ENCODE measurements at regions not wholly inside any gene's neighbourhood (a gene's known extent, or its start where the extent isn't known, plus 50 kb on each side); places are given as distances from the start of the nearest gene placed in this dataset.

DNA sequence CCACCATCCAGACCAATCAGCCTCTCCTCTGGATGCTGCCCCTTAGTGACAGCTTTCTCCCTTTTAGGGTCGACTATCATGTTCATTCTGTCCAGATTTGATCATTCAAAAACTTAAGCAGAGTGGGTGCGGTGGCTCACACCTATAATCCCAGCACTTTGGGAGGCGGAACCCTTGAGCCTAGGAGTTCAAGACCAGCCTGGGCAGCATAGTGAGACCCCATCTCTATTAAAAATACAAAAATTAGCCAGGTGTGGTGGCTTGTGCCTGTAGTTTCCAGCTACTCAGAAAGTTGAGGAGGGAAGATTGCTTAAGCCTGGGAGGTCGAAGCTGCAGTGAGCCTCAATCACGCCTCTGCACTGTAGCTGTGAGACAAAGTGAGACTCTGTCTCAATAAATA is 68.3 kb upstream of the ZCCHC2 start:
- H3K9me3 ChIP-seq, result no peaks in the 10 kb centered on the region
- peaks cover 4 to 45% of the 10 kb centered on the region in 2 donors for H3K4me1 ChIP-seq
- no peak for TF ChIP-seq CTCF (IDR thresholded peaks at IDR 0.05)
- DNase-seq (no peak), ATAC-seq (no peak)
- no peaks in the 10 kb centered on the region for H3K36me3 ChIP-seq
- no peak overlapping the region for H3K4me3 ChIP-seq
- H3K27ac ChIP-seq, result no peak overlapping the region
- intact Hi-C loops (cut with DNase I), result no loop called here
- no peaks in the 10 kb centered on the region for H3K27me3 ChIP-seq

DNA sequence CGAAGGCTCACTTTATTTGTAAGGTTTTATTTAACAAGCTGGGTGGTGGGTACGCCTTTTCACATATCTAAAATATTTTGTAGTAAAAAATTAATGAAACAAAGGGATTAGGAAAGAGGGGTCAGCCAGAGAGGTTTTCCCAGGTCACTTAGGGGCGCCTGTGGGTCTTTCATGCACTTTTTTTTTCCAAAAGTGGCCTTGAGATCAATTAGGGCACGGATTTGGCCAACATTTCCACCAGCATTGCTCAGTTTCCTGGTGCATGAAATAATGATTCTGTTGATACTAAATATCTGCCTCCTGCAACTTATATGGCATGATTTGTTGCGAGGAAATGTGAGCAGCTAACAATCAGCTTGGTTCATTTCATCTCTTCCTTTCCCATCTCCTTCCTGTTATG is 67.6 kb upstream of the ZCCHC2 start:
- DNase-seq (no peak), ATAC-seq (no peak)
- no peak for TF ChIP-seq CTCF (IDR thresholded peaks at IDR 0.05)
- intact Hi-C loops (cut with DNase I), result no loop called here
- no peak overlapping the region for H3K27ac ChIP-seq
- no peaks in the 10 kb centered on the region for H3K27me3 ChIP-seq
- peaks cover 4 to 41% of the 10 kb centered on the region in 2 donors for H3K4me1 ChIP-seq
- no peaks in the 10 kb centered on the region for H3K9me3 ChIP-seq
- H3K36me3 ChIP-seq, result no peaks in the 10 kb centered on the region
- H3K4me3 ChIP-seq, result no peak overlapping the region

DNA sequence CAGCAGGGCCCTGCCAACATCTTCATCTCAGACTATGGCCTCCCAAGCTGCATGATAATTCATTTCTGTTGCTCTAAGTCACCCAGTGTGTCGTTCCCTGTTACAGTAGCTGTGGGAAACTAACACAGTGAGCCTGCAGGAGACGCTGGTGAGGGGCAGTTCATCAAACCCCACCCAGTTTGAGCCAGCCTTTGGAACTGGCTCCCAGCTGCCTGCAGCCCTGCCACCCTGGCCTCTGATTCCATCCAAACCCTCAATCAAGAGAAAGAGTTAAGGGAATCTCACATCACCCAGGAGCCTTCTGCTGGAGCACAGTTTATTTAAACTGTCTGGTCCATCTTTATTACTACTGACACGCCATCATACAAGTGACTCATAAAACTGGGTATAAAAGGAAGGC is 64.9 kb upstream of the ZCCHC2 start:
- H3K36me3 ChIP-seq, result no peaks in the 10 kb centered on the region
- intact Hi-C loops (cut with DNase I), result no loop called here
- ATAC-seq, result no peak

GRCh38 chr18:62458346-62458745 is 64.5 kb upstream of the ZCCHC2 start:
- ATAC-seq (no peak), DNase-seq (no peak)
- no peak for TF ChIP-seq CTCF (IDR thresholded peaks at IDR 0.05)
- Histone ChIP-seq H3K27ac (no peak overlapping the region), H3K27me3 (no peaks in the 10 kb centered on the region), H3K4me3 (no peak overlapping the region), H3K9me3 (no peaks in the 10 kb centered on the region), H3K36me3 (no peaks in the 10 kb centered on the region), H3K4me1 (peaks cover 0 to 26% of the 10 kb centered on the region in 2 donors)
- intact Hi-C loops (cut with DNase I), result no loop called here

More for the DNA sequence above, 64.9 kb upstream of the ZCCHC2 start:
- peaks cover 0 to 30% of the 10 kb centered on the region in 2 donors for H3K4me1 ChIP-seq
- no peak for TF ChIP-seq CTCF (IDR thresholded peaks at IDR 0.05)
- H3K27ac ChIP-seq, result no peak overlapping the region
- no peaks in the 10 kb centered on the region for H3K27me3 ChIP-seq
- H3K4me3 ChIP-seq, result no peak overlapping the region
- no peak for DNase-seq
- H3K9me3 ChIP-seq, result no peaks in the 10 kb centered on the region

- no peak for ATAC-seq
- H3K27ac ChIP-seq, result no peak overlapping the region
- no peak for DNase-seq
- no peaks in the 10 kb centered on the region for H3K36me3 ChIP-seq
- H3K27me3 ChIP-seq, result no peaks in the 10 kb centered on the region
- H3K9me3 ChIP-seq, result no peaks in the 10 kb centered on the region
- TF ChIP-seq CTCF (IDR thresholded peaks at IDR 0.05), result no peak
- intact Hi-C loops (cut with DNase I), result no loop called here
- H3K4me1 ChIP-seq, result peaks cover 0 to 19% of the 10 kb centered on the region in 2 donors
- no peak overlapping the region for H3K4me3 ChIP-seq
These were observed 63.7 kb upstream of the ZCCHC2 start for GRCh38 chr18:62458868-62459716.
